Kidney epithelial cell (primary cell): ENCODE measurements at regions not wholly inside any gene's neighbourhood (a gene's known extent, or its start where the extent isn't known, plus 50 kb on each side); places are given as distances from the start of the nearest gene placed in this dataset.

ENCODE experiments used
- DNase-seq: peaks from one replicate; pipeline ENCODE4 v3.0.0-alpha.2; 2010; ENCODE audit warnings: low read depth
- H3K27me3 ChIP-seq: 2 replicates; pipeline ENCODE4 v1.6.0; 2011; ENCODE audit warnings: low read length; ENCODE audit not compliant: control insufficient read depth, insufficient read depth
- H3K36me3 ChIP-seq: 2 replicates; pipeline ENCODE4 v1.5.1; 2011; ENCODE audit warnings: low read length; ENCODE audit not compliant: control insufficient read depth, insufficient read depth
- H3K4me3 ChIP-seq: 2 replicates; pipeline ENCODE4 v1.5.1; 2011; ENCODE audit warnings: low read depth, mild to moderate bottlenecking, control low read depth, low read length
- CTCF ChIP-seq: IDR thresholded peaks from 2 replicates; pipeline ENCODE4 v1.5.1; 2011; ENCODE audit warnings: mild to moderate bottlenecking, moderate library complexity, low read length, control low read depth, inconsistent platforms; ENCODE audit not compliant: insufficient read depth, poor library complexity, severe bottlenecking

- no peaks in the 10 kb centered on the region for H3K36me3 ChIP-seq
- no peak for TF ChIP-seq CTCF
- no peaks in the 10 kb centered on the region for H3K27me3 ChIP-seq
- DNase-seq: peak; percentile 9
- no peak overlapping the region for H3K4me3 ChIP-seq
Observed at GRCh38 chr6:140566781-140567277, 1192.4 kb upstream of the CITED2 start.

GRCh38 chr6:140563728-140564127 lies 1189.3 kb upstream of the CITED2 start:
- Histone ChIP-seq H3K4me3 (no peak overlapping the region), H3K27me3 (no peaks in the 10 kb centered on the region), H3K36me3 (no peaks in the 10 kb centered on the region)
- DNase-seq: no peak
- TF ChIP-seq CTCF: no peak

- no peaks in the 10 kb centered on the region for H3K27me3 ChIP-seq
- TF ChIP-seq CTCF: no peak
- H3K4me3 ChIP-seq: no peak overlapping the region
- H3K36me3 ChIP-seq: no peaks in the 10 kb centered on the region
- no peak for DNase-seq
Observed at GRCh38 chr6:140561701-140562100, 1187.3 kb upstream of the CITED2 start.

- Histone ChIP-seq H3K27me3 (no peaks in the 10 kb centered on the region), H3K36me3 (no peaks in the 10 kb centered on the region), H3K4me3 (no peak overlapping the region)
- no peak for DNase-seq
- TF ChIP-seq CTCF: no peak
Observed at GRCh38 chr6:140560671-140561070, 1186.2 kb upstream of the CITED2 start.

- no peak for TF ChIP-seq CTCF
- Histone ChIP-seq H3K4me3 (no peak overlapping the region), H3K27me3 (no peaks in the 10 kb centered on the region), H3K36me3 (no peaks in the 10 kb centered on the region)
- DNase-seq: no peak
Observed at GRCh38 chr6:140559458-140559857, 1185.0 kb upstream of the CITED2 start.

GRCh38 chr6:140554421-140554820 lies 1180.0 kb upstream of the CITED2 start:
- no peak for TF ChIP-seq CTCF
- Histone ChIP-seq H3K4me3 (no peak overlapping the region), H3K27me3 (no peaks in the 10 kb centered on the region), H3K36me3 (no peaks in the 10 kb centered on the region)
- no peak for DNase-seq
